Lower lobe of right lung (tissue), 2 donors: ENCODE measurements at regions not wholly inside any gene's neighbourhood (a gene's known extent, or its start where the extent isn't known, plus 50 kb on each side); places are given as distances from the start of the nearest gene placed in this dataset.
A peak's percentile ranks its signal among the peaks of the same experiment; 100 is the strongest.

Source experiments
- ATAC-seq, 2 donors: fragments of 200-7000 bp; cut with Tn5 transposase; one replicate each; pipeline ENCODE4 v1.9.1; 2020 to 2022; ENCODE audit warnings: mild to moderate bottlenecking in 2 of 2, moderate library complexity in 2 of 2
- DNase-seq: peaks from one replicate; pipeline ENCODE4 v3.0.0-alpha.2; 2020
- H3K27ac ChIP-seq: fragments of 200-600 bp; one replicate; pipeline ENCODE4 v1.8.0; 2022
- H3K27me3 ChIP-seq: fragments of 200-600 bp; one replicate; pipeline ENCODE4 v1.8.0; 2022; ENCODE audit warnings: low read depth
- H3K36me3 ChIP-seq: fragments of 200-600 bp; one replicate; pipeline ENCODE4 v1.8.0; 2022; ENCODE audit warnings: mild to moderate bottlenecking
- H3K4me1 ChIP-seq: fragments of 200-600 bp; one replicate; pipeline ENCODE4 v1.8.0; 2022
- H3K4me3 ChIP-seq: fragments of 200-600 bp; one replicate; pipeline ENCODE4 v1.8.0; 2022; ENCODE audit warnings: mild to moderate bottlenecking
- H3K9me3 ChIP-seq: fragments of 200-600 bp; one replicate; pipeline ENCODE4 v1.8.0; 2022
- intact Hi-C: fragments of 100-400 bp; cut with DNase I; formaldehyde crosslinking; loops from one replicate; pipeline ENCODE4 v1.11.0; 2022
- TF ChIP-seq, protein P1 (sequence below): fragments of 200-600 bp; IDR thresholded peaks from one replicate; pipeline ENCODE4 v1.8.0; 2022; ENCODE audit warnings: antibody characterized with exemption, mild to moderate bottlenecking
- donor health status: DM: no; HTN: yes; CAD: no; lungs with severe emphysema.

DNA sequence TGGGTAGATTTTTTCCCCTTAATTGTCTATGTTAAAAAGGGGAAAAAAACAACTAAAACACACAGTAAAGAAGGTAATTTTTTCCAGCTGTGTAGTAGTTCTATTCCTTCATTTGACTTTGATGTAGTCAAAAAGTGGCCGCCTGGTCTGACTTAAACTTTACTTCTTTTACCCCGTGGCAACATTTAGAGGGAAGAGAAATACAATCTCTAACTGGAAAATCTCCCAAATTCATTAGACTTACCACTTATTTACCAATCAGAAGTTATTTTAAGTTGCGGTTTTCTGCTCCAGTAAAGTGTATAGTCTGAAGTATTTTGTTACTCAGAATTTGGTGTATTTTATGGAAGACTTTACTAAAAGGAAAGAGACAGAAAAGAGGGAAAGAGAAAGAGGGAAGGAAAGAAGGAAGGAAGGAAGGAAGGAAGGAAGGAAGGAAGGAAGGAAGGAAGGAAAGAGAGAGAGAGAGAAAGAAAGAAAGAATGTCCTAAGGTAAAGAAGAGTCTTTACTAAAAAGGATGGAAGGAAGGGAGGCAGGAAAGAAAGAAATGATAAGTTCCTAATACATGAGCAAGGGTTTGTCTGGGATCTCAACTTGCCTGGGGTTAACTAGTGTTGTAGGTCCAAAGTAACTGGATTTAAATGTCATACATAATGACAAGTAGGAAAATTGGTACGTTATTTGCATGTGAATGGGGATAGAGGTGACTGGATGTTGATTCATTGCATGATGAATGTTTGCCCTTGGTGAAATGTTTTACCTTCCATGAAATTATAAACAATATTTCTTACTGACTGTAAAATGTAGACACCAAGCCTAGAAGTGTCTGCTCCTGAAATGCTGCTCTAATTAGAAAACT is 135.1 kb downstream of the SAMD5 start:
- H3K4me1 ChIP-seq = no peaks in the 10 kb centered on the region
- no peaks in the 10 kb centered on the region for H3K27me3 ChIP-seq
- H3K4me3 ChIP-seq = no peak overlapping the region
- DNase-seq = no peak
- H3K27ac ChIP-seq = no peak overlapping the region
- intact Hi-C loops = no loop called here
- H3K36me3 ChIP-seq = no peaks in the 10 kb centered on the region
- TF ChIP-seq, protein P1, sequence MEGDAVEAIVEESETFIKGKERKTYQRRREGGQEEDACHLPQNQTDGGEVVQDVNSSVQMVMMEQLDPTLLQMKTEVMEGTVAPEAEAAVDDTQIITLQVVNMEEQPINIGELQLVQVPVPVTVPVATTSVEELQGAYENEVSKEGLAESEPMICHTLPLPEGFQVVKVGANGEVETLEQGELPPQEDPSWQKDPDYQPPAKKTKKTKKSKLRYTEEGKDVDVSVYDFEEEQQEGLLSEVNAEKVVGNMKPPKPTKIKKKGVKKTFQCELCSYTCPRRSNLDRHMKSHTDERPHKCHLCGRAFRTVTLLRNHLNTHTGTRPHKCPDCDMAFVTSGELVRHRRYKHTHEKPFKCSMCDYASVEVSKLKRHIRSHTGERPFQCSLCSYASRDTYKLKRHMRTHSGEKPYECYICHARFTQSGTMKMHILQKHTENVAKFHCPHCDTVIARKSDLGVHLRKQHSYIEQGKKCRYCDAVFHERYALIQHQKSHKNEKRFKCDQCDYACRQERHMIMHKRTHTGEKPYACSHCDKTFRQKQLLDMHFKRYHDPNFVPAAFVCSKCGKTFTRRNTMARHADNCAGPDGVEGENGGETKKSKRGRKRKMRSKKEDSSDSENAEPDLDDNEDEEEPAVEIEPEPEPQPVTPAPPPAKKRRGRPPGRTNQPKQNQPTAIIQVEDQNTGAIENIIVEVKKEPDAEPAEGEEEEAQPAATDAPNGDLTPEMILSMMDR = no peak
- no peaks in the 10 kb centered on the region for H3K9me3 ChIP-seq
- no peak for ATAC-seq

DNA sequence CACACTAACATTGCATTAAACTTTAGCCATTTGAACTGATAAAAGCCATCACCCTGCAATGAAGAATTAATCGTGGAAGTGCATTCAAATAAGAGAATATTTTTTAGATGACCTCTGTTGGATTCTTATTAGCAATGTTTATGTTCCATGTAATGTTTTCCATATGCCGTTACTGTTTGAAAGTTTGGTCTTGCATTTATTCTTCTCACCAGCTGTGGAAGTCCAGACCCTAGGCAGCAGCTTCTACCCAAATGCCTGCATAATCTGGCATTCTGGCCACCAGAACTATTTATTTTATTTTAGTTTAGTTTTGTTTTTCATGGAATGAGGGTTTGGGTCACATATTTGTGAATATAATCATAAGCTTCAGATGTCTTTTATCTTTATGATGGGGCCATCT is 140.4 kb downstream of the SAMD5 start:
- Histone ChIP-seq H3K4me3 (no peak overlapping the region), H3K36me3 (no peaks in the 10 kb centered on the region), H3K27me3 (no peaks in the 10 kb centered on the region), H3K27ac (no peak overlapping the region), H3K4me1 (no peaks in the 10 kb centered on the region), H3K9me3 (no peaks in the 10 kb centered on the region)
- DNase-seq (no peak), ATAC-seq (no peak)
- TF ChIP-seq, protein P1 = no peak
- intact Hi-C loops = no loop called here

DNA sequence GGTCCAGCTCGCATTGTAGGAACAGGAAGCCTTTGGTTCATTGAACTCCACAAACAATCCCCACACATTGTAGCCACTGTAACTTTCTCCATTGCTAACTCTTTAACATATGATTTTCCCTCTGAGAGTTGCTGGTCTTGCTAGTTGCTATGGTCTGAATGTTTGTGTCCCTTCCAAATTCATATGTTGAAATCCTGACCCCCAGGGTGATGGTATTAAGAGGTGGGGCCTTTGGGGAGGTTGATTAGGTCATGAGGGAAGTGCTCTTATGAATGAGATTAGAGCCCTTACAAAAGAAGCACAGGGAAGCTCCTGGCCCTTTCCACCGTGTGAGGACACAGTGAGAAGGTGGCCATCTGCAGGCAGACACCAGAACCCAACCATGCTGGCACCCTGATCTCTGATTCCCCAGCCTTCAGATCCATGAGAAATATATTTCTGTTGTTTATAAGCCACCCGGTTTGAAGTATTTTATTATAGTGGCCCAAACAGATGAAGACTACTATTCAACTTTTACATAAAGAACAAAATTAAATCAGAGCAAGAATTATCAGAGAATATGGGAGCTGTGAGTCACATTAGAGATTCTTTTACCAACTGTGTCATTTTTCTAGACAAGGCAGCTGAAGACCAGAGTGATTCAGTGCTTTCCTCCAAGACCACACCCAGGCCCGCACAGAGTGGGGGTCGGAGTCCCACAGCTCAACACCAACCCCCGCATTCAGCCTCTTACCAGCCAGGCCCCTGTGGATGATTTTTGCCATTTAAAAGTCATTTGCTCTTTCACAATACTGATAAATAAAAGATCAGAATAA is 143.0 kb downstream of the SAMD5 start:
- H3K9me3 ChIP-seq = no peaks in the 10 kb centered on the region
- H3K27ac ChIP-seq = no peak overlapping the region
- DNase-seq (no peak), ATAC-seq (peak; percentile 53 to 58)
- H3K27me3 ChIP-seq = no peaks in the 10 kb centered on the region
- TF ChIP-seq, protein P1 = no peak
- intact Hi-C loops = no loop called here
- H3K4me3 ChIP-seq = no peak overlapping the region
- no peaks in the 10 kb centered on the region for H3K4me1 ChIP-seq
- H3K36me3 ChIP-seq = no peaks in the 10 kb centered on the region

DNA sequence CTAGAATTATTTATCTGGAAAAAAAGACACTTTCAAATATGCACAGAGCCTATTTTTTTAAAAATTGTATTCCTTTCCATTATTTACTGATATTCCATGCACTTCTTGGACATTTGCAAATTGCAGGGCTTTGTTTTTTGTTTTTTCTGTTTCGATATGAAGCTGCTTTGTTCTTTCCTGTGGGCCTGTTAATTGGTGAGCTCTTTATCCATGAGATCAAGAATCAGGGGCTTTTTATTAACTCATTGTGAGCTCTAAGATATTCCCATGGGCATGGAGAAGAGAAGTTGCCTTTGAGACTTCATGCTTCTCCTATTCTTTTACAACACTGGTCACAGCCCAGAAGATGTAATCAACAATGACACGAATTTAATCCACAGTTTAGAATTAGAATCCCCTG is 145.1 kb downstream of the SAMD5 start:
- TF ChIP-seq, protein P1 = no peak
- no peak for ATAC-seq
- no peaks in the 10 kb centered on the region for H3K27me3 ChIP-seq
- intact Hi-C loops = no loop called here
- DNase-seq = no peak
- H3K9me3 ChIP-seq = no peaks in the 10 kb centered on the region
- no peaks in the 10 kb centered on the region for H3K4me1 ChIP-seq
- H3K27ac ChIP-seq = no peak overlapping the region
- H3K36me3 ChIP-seq = no peaks in the 10 kb centered on the region
- no peak overlapping the region for H3K4me3 ChIP-seq

GRCh38 chr6:147654103-147654845 is 145.8 kb downstream of the SAMD5 start:
- Histone ChIP-seq H3K9me3 (no peaks in the 10 kb centered on the region), H3K27me3 (no peaks in the 10 kb centered on the region), H3K27ac (no peak overlapping the region), H3K4me3 (no peak overlapping the region), H3K36me3 (no peaks in the 10 kb centered on the region), H3K4me1 (no peaks in the 10 kb centered on the region)
- ATAC-seq (no peak), DNase-seq (no peak)
- TF ChIP-seq, protein P1 = no peak
- intact Hi-C loops = no loop called here
